ENCODE measurements at regions not wholly inside any gene's neighbourhood (a gene's known extent, or its start where the extent isn't known, plus 50 kb on each side); places are given as distances from the start of the nearest gene placed in this dataset.

- in situ Hi-C loops (cut with MboI; ENCODE audit: low sequenced_read_pairs), result no loop called here
Measured at GRCh38 chr1:234772345-234773147, 162.6 kb upstream of the IRF2BP2 start.

GRCh38 chr1:234771642-234772344 lies 161.8 kb upstream of the IRF2BP2 start:
- in situ Hi-C loops (cut with MboI; ENCODE audit: low sequenced_read_pairs), result no loop called here

- in situ Hi-C loops (cut with MboI; ENCODE audit: low sequenced_read_pairs), result no loop called here
Measured at GRCh38 chr1:234770924-234771540, 161.1 kb upstream of the IRF2BP2 start.

DNA sequence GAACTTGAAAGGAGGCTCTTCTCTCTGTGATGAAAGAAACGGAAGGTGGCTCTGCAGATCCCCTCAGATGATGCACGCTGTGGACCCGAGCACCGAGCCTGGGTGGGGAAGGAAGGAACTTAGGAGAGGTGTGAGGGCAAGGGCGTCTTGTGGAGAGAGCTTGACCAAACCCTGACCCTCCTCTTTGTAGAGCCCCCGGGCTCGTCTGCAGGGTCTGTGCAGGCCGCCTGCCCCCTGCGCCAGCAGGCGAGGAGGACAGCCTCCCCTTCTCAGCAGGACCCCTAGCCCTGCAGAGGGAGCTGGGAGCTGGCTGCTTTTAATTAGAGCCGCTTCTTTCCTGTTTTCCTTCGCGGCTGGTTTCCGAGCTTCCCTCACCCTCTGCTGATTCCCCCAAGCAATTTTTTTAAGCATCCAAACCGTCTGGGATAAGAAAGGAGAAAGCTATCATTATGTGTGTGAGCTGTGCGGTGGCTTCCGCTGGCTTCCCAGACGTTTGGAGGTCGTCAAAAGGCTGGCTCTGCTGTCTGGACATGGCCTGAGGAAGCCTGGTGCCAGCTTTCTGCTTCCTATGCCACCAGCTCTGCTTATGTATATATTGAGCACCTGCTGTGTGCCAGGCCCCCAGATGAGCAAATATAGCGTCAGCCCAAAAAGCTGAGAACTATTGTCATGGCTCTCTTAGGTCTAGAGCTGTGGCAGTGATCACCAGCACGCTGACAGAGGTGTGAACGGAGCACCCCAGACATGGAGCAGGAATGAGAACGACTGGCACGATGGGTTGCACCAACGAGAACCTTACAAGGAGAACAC lies 160.2 kb upstream of the IRF2BP2 start:
- in situ Hi-C loops (cut with MboI; ENCODE audit: low sequenced_read_pairs), result loop anchor here (10.0 kb wide), 1 partner anchor 65 kb away; no protein-coding TSS in a partner anchor

DNA sequence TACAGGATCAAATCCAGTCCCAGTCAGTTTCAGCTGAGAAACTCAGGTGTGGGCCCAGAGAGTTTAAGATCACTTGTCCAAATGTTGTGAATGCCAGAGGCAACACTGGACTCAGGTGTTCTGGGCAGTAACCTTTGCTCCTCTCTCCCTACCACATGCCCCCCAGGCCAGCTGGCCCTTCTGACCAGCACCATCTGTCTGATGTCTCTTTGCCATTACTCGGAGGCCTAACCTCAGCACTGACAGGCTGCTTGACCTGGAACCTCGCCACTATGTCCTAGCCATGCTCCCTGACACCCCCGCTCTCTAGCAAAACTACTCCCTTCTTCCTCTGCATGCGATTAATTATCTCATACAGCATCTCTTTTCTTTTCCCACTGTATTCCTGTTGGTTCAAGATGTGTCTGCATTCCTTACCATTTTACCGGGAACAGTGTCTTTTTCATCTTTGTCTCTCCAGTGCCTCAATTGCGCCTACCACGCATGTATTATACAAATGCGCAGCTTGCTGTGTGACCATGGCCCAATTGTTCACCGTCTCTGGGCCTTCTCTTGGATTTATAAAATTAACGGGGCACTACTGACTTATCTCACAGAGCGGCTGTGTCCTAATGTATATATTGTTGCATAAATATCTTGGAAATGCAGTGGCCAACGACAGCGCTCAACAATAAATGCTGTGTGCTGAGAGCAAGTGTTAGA lies 159.5 kb upstream of the IRF2BP2 start:
- in situ Hi-C loops (cut with MboI; ENCODE audit: low sequenced_read_pairs), result loop anchor here (10.0 kb wide), 1 partner anchor 65 kb away; no protein-coding TSS in a partner anchor

GRCh38 chr1:234768569-234769283 lies 158.7 kb upstream of the IRF2BP2 start:
- in situ Hi-C loops (cut with MboI; ENCODE audit: low sequenced_read_pairs), result loop anchor here (10.0 kb wide), 1 partner anchor 66 kb away; no protein-coding TSS in a partner anchor

- in situ Hi-C loops (cut with MboI; ENCODE audit: low sequenced_read_pairs), result loop anchor here (10.0 kb wide), 1 partner anchor 67 kb away; no protein-coding TSS in a partner anchor
Measured at GRCh38 chr1:234768171-234768568, 158.2 kb upstream of the IRF2BP2 start.

- in situ Hi-C loops (cut with MboI; ENCODE audit: low sequenced_read_pairs), result loop anchor here (10.0 kb wide), 1 partner anchor 69 kb away; no protein-coding TSS in a partner anchor
Measured at GRCh38 chr1:234765672-234766071, 155.7 kb upstream of the IRF2BP2 start.

DNA sequence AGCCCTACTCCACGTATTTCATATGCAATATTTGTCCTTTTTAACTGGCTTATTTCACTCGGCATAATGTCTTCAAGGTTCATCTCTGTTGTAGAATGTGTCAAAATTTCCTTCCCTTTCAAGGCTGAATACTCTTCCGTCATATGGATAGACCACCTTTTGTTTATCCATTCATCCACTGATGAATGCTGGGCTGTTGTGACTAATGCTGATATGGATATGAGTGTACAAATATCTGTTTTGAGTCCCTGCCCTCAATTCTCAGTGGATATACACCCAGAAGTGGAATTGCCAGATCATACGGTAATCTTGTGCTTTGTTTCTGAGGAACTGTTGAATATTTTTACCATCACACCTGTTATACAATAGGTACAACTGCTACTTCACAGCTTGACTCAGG lies 155.2 kb upstream of the IRF2BP2 start:
- in situ Hi-C loops (cut with MboI; ENCODE audit: low sequenced_read_pairs), result loop anchor here (10.0 kb wide), 1 partner anchor 70 kb away; no protein-coding TSS in a partner anchor

DNA sequence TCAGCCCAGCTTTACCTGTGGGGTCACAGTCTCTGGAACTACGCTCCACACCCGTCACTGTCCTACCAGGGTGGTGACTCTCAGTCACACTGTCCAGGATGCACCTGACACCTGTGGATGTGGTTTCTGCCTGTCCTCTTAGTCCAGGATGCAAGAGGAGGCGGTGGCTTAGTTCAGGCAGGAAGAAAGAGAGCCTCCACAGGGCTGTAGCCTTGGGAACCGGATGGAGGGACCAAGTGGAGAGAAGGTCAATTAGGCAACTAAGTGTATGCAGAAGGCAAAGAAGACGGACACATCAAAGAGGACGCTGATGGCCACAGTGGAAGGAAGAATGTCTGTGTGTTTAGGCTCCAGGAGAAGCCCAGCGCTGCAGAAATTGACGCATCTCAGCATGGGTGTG lies 153.9 kb upstream of the IRF2BP2 start:
- in situ Hi-C loops (cut with MboI; ENCODE audit: low sequenced_read_pairs), result loop anchor here (10.0 kb wide), 1 partner anchor 71 kb away; no protein-coding TSS in a partner anchor

- in situ Hi-C loops (cut with MboI; ENCODE audit: low sequenced_read_pairs), result loop anchor here (10.0 kb wide), 1 partner anchor 71 kb away; no protein-coding TSS in a partner anchor
Measured at GRCh38 chr1:234763367-234763766, 153.4 kb upstream of the IRF2BP2 start.

- in situ Hi-C loops (cut with MboI; ENCODE audit: low sequenced_read_pairs), result loop anchor here (10.0 kb wide), 1 partner anchor 73 kb away; no protein-coding TSS in a partner anchor
Measured at GRCh38 chr1:234762127-234762526, 152.1 kb upstream of the IRF2BP2 start.

DNA sequence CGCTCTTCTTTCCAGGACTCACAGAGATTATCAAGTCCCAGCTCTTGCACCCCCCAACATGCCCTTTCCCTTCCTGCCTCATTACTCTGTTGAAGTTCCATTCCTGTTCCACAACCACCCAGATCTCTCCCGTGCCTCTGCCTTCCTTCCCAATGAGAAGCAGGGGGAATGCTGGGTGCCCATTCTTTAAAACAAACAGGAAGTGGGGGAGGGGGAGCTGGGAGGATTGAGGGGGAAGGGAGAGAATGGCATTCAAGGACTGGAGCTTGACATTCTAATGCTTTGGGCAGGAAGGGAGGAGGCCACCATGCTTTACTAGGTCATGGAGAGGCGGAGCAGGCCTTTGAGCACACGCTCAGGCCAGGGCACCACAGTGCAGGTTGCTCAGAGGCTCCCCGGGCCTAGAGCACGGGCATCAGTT lies 150.3 kb upstream of the IRF2BP2 start:
- in situ Hi-C loops (cut with MboI; ENCODE audit: low sequenced_read_pairs), result loop anchor here (10.0 kb wide), 1 partner anchor 74 kb away; no protein-coding TSS in a partner anchor

GRCh38 chr1:234759888-234760287 lies 149.9 kb upstream of the IRF2BP2 start:
- in situ Hi-C loops (cut with MboI; ENCODE audit: low sequenced_read_pairs), result loop anchor here (10.0 kb wide), 1 partner anchor 75 kb away; no protein-coding TSS in a partner anchor

DNA sequence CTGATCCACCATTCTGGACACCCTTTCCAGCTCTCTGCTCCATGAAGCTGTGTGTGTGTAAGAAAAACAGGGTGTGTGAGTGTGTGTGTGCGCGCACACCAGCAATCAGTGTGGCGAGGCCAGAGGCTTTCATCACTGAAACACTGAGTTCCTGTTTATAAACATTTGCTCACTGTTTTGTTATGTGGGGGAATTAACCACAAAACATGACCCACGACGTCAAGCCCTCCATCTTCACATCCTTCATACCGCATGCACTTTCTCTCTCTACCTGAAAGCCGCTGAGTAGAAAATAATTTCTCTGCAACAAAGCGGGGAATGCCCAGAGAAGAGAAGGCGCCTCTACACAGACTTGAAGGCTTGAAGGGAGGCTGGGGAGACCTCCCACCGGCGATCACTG lies 148.9 kb upstream of the IRF2BP2 start:
- in situ Hi-C loops (cut with MboI; ENCODE audit: low sequenced_read_pairs), result no loop called here

GRCh38 chr1:234756857-234757256 lies 146.9 kb upstream of the IRF2BP2 start:
- in situ Hi-C loops (cut with MboI; ENCODE audit: low sequenced_read_pairs), result no loop called here

DNA sequence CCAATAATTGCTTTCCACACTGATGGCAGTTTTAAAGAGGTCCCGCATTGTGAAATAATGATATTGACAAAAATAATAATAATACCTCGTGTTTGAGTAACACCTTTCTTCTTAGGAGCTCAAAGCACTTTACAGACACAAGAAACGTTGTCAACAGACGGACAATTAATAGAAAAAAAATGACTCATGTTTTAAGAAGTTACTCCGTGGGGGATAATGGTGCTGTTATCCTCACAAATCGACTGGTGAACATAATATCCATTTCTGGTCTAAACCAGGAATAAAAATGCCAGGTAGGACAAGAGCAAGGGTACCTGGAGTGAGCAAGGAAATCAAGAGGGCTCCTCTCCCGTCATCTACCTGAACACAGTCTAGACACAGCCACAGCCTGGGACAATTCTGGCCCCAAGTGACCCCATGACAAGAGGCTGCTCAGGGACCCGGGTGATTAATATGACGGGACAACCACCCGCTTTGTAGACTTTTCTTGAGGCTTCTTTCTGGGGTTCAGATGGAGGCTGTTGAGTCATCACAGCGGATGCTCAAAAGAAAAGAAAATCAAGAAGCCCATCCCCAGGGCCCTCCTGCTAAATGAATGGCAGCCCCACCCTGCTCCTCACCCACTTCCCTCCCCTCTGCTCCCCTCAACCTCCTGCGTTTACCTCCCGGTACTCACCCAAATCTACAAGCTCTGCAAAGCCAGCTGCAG lies 146.2 kb upstream of the IRF2BP2 start:
- in situ Hi-C loops (cut with MboI; ENCODE audit: low sequenced_read_pairs), result no loop called here

GRCh38 chr1:234755449-234755863 lies 145.5 kb upstream of the IRF2BP2 start:
- in situ Hi-C loops (cut with MboI; ENCODE audit: low sequenced_read_pairs), result no loop called here
